HG02885 (cell line): ENCODE measurements at regions not wholly inside any gene's neighbourhood (a gene's known extent, or its start where the extent isn't known, plus 50 kb on each side); places are given as distances from the start of the nearest gene placed in this dataset.

Experiments used
- ATAC-seq: cut with Tn5 transposase; IDR thresholded peaks from one replicate; pipeline ENCODE4 v1.9.1; 2021; ENCODE audit warnings: mild to moderate bottlenecking; ENCODE audit not compliant: unreplicated experiment, poor library complexity

DNA sequence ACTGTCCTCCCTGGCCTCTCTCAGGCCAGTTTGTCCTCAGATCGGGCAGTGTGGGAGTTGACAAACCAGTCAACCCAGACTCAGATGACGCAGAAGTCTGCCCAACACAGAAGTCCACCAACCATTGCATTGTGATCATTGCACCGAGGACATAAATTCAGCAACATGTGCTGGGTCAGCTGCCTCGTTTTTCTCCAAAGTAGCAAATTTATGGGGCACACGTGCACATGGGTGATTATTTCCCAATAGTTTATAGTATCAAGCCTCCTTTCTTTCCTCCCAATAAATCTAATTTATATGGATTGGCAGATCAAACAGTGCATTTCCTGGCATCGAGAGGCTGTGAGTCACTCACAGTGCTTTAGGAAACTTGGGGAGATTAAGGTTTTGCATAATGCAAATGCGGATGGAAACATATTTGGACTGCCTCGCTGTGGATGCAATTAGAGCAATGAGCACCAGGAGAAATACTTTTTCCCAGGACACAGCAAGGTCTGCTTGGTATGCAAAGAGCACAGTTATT lies 413.7 kb upstream of the SULF2 start:
- no peak for ATAC-seq

DNA sequence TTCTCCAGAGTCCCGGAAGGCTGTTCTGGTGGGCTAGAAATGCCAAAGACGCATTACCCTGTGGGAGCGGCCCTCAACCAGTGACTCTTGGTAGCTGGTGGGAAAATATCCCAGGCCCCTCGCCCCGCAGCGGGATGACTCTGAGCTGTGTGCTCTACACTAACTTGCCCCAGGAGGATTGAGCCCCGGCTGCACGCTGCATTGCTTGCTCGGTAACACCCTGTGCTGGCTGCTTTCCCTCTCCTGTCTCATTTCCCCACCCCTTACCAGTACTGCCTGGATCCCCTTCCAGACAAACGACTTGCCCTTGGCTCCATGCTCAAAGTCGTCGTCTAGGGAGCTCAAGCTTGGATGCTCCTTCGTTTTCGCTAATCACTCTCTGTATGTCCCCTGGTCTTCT lies 411.8 kb upstream of the SULF2 start:
- no peak for ATAC-seq

DNA sequence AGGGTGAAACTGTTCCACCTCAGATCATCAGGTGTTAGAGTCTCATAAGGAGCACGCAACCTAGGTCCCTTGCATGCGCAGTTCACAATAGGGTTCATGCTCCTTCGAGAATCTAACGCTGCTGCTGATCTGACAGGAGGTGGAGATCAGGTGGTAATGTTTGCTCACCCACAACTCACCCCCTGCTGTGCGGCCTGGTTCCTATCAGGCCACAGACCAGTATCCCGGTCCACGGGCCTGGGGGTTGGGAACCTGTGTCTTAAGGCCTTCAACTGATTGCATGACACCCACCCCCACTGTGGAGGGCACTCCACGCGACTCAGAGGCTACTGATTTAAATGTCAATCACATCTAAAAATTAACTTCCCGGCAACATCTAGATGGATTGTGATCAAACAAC lies 411.2 kb upstream of the SULF2 start:
- ATAC-seq: no peak

DNA sequence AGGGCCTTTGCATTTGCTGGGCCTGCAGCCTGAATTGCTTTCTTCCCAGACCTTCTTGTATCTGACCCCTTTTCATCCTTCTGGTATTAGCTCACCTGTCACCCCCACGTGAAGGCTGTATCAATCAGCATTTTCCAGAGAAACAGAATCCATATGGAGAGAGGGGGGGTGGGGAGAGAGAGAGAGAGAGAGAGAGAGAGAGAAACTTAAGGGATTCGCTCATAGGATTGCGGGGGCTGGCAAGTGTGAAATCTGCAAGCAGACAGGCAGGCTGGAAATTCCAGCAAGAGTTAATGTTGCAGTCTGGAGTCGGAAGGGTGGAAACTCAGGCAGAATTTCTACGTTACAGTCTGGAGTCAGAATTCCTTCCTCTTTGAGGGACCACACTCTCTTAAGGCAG lies 410.7 kb upstream of the SULF2 start:
- no peak for ATAC-seq

DNA sequence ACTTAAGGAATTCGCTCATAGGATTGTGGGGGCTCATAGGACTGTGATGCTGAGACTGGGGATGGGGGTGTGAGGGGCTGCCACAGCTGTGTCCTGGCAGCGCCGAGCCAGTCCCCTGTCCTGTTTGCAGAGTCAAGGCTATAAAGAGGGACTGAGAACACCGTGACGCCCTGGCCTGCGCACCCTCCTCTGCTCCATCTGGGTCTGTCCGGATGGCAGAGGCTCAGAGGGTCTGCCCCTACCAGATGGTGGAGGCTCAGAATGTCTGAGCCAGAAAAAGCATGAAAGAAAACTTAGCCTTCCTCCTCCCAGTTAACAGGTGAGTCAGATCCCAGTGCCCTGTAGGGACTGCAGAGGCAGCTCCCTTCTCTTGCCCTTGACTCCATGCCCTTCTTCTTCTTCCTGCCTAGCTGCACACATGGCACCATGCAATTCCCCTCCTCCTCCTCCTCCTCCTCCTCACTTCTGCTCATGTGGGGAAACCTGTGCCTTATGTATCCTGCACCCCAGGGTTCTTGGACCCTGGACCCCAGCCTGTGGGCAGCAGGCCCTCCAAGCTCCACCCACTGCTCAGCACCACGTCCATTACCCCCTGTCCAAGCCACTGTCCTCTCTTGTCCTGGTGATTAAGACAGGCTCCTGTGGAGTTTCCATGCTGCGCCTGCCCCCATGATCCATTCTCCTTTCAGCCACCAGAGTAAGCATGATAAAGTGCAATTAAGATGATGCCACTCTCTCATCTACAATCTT lies 410.0 kb upstream of the SULF2 start:
- ATAC-seq: no peak

DNA sequence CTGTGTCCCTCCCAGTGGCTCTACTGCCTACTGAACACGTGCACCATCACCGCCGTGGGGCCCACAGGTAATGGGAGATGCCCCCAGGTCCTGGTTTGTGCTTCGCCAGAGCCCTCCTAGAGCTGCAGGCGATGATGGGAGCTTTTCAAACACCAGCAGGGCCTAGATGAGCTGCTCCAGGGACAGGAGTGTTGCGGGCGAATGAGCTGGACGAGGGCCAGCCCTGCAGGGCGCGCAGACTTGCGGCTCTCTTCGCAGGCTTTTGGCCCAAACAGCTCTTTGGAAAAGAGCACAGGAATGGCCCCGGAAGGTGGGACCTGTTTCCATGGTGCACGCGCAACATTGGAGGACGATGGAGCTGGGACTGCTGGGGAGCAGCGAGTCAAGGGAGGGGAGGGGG lies 409.3 kb upstream of the SULF2 start:
- ATAC-seq: no peak

DNA sequence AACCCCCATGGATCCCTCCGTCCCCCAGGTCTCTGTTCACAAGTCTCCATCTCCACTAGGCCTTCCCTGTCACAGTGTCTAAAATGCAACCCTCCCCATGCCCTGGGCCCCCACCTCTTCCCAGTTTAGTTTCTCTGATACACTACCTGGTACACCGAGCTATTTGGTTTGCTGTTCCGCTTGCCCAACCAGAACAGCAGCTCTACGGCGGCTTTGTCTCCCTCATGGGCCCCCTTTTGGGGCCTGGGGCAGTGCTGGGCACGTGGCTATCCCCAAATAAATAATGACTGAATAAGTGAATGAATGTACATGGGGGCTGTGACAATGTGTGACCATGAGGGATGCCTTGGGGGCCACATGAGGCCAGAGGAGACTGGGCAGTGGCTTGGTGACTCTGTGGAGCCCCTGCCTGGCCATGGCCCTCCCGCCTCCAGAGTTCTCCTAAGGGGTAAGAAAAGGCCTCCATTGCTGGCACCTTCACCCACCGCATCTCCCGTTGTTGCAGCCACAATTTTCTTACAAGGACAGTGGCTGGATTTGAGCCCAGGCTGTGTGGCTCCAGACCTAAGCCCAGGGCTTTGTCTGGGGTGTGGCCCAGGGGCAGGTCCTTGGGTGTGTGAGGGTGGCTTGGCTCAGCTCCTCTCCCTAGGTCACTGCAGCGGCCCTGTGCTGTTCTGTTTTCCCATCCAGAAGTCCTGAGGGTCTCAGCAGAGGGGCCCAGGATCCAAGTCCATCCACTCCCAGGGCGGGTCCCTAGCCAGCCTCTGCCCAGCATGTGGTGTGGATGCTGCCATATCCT lies 408.5 kb upstream of the SULF2 start:
- no peak for ATAC-seq

DNA sequence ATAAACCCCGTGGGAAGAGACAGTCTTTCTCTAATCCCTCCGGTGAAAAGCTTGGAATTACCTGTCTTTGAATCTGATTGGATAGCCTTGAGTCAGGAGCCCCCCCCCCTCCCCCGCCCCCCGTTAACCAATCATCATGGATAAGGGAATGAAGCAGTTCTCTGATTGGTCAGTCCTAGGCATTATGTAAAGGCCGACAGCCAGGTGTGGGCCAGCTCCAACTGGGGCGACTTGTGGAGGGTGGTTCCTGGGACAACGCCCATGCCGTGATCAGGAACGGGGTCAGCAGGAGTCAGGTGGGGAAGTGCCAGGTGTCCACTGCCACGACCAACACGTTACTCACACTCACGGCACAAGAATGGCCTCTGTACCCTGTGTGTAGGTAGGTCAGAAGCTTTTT lies 406.8 kb upstream of the SULF2 start:
- no peak for ATAC-seq

DNA sequence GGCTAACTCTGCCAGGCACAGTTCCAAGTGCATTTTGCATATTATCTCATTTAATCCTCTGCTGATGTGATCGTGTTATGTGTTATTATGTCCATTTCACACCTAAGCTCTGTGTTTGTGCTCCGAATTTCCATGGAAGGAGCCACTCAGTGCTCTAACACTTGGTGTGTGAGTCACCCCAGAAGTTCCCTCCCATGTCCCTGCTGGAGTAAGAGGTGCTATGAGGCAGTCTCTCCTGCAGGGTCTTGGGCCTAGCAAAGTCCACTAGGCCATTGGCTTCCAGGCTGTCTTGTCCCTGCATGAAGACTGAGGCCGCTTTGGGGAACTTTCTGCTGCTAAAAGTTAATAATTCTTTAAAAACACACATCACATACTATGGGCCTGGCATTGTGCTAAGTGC lies 405.9 kb upstream of the SULF2 start:
- ATAC-seq: no peak

DNA sequence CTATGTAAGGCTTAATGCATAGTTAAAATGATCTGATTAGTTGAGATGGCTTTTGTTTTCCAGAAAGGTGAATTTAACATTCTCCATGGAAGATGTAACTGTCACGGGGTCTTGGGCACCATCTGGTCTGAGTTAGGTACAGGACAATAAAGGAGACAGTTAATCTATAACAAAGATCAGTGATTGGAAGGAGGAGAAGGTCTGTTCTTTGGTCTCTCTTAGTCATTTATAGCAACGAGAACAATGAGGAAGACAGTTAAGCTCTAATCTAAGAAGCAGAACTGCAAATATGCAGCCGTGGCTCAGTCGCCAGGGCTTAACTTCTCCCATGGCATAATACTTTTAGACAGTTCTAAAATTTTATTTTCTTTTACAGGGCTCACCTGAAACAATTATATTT lies 405.5 kb upstream of the SULF2 start:
- ATAC-seq: no peak

DNA sequence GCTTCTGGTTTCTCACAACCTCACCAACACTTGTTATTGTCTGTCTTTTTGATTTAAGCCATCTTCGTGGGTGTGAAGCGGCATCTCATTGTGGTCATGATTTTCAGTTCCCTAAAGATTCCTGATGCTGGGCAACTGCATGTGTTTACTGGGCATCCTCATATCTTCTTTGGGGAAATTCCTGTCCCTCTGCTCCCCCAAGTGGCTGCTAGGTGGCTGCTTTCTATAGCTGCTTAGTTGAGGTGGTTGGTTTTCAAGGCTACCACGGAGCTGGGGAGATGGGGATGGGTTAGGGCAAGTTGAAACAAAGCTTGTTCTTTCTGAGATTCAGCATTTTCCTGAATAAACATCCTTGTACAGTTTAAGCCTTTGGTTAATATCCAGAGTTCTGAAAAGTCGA lies 403.9 kb upstream of the SULF2 start:
- ATAC-seq: no peak

DNA sequence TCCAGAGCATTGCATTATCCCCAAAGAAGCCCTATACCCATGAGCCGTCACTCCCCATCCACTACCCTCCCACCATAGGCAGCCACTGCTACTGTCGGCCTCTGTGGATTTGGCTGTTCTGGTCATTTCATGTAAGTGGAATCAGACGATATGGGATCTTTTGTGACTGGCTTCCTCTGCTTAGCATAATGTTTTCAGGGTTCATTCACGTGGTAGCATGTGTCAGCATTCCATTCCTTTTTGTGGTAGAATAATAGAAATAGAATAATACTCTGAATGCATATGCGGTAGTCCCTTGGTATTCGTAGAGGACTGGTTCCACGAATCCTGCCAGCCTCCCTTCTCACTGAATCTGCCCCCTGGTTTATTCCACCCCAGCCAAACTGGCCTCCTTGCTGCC lies 402.6 kb upstream of the SULF2 start:
- ATAC-seq: no peak

DNA sequence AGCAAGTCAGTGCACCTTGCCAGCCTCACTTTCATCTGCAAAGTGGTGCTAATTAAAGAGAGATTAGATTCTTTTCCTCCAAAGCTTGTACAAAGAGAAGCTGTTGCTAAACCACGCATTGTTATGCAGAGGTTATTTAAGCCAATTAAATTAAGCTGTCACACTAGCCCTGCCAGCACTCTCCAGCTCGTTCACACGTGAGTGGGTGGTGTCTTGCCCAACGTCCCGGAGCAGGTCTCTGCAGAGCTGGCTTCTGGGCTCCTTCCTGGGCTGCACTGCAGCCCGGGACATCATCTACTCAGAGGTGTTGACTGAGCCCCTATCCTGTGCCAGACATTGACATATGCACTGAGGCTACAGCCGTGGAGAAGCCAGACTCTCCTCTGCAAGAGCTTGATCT lies 401.6 kb upstream of the SULF2 start:
- ATAC-seq: no peak

DNA sequence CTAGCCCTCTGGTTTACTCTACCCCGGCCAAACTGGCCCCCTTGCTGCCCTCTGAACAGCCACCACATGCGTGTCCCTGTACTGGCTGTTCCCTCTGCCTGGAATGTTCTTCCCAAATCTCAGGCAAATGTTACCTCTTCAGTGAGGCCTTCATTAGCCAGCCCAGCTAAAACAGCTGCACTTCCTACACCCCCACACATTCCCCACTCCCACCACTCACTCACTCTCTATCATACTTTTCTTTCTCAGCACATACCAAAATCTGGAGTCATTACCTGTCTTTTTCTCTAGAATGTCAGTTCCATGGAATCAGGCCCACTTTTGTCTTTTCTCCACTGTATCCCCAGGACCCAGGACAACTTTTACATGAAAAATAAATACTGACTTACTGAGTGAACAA lies 401.2 kb upstream of the SULF2 start:
- no peak for ATAC-seq

DNA sequence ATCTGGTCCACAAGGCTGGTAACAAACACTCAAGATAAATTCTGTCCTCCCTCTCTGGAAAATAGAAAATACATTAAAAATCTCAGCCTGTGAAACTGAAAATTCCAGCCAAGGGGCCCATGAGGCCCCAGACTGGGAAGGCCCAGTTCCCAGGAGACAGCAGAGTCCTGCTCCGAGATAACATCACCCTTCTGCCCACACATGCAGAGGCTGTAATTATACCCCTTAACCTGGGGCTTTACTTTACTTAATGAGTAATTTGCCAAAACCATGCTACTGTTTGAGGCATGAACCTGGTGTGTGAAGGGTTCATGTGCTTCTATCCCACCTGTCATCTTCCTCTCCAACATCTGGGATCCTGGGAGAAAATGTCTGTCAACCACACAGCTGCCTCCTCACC lies 398.9 kb upstream of the SULF2 start:
- ATAC-seq: no peak

DNA sequence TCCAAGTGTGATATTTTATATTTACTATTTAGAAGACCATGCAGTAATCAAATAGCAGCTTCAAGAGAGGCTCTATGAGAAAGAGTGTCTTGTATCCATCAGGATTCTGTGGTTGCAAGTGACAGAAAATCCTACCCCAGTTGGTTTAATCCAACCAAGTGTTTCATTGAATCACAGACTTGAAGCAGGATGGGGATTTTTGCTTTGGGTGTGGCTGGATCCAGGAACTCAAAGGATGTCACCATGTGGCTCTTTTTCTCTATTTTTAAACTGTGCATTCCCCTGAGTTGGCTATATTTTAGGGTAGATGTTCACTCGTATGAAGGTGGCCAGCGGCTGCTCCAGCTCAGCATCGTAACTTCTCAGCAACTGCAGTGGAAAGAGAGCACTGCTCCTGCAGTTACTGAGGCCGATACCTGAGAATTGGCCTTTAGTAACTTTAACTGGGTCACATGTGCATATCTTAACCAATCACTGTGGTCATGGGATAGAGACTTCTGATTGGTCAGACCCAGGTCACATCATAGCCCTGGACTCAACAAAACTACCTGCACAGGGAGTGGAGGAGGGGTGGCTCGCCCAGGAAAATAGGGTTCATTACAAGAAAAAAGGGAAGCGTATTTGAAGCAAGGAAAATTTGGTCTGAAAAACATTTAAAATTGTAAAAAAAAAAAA lies 396.1 kb upstream of the SULF2 start:
- no peak for ATAC-seq

DNA sequence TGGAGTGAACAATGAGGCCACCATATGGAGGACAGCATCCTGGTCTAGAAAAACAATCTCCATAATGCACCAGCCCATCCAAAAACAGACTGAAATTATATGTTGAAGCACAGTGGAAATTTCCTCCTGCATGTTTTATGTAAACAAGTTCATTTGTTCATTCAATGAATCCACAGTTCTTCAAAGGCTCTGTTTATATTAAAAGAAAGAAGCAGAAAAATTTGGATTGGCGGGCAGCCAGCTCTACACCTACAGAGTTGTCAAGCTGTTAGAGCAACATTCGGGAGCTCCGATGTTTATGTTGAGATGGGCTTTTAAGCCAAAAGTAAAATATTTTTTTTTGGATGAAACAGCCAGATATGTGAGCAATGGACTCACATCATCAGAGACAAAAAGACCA lies 395.3 kb upstream of the SULF2 start:
- ATAC-seq: no peak

DNA sequence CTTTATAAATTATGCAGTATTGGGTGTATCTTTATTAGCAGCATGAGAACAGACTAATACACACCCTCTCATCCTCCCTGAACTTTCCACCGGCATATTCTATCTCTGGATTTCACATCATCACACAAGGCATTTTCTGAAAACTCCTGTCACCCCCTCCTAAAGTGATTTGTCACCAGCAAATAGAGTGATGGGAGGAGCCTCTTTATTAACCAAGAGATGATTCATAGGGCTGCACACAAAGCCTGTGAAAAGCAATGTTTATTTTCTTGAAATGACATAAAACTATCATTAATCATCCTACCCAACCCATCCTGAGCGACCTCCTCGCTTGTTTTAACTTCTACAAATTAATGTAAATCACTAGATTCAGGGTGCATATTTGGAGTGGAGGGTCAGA lies 394.7 kb upstream of the SULF2 start:
- no peak for ATAC-seq

DNA sequence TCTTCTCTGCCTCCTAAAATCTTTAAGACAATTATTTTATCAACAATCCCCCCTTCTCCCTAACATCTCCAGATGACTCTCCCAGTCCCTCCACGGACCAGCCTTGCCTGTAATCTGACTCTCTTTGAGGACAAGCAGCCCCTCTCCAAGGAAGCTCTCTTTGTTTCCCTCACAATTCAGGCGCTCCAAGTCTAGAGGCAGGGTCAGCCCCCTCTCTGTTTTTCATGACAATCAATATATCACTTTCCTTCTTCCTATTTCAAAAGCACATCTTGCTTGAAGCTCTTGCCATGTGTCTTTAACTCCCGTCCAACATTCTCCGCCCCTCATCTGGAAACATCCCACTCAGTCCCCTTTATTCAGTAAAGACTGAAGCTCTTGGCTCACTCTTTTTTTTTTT lies 393.4 kb upstream of the SULF2 start:
- no peak for ATAC-seq

DNA sequence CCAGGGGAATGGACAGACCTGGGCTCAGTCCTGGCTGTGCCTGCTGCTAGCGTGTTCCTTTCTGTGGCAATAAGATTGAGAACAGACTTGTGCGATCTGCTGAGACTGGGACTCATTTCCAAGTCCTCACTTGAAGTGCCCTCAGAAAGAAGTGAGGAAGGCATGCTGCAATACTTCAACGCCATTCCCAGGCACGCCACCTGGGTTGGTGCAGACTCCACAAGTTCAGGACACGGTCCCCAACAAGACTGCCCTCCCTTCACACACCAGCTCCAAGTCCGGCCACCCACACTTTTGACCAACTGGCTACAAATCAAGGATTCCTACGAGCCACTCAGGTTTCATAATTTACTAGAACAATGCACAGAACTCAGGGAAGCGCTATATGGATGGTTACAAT lies 391.8 kb upstream of the SULF2 start:
- ATAC-seq: no peak

DNA sequence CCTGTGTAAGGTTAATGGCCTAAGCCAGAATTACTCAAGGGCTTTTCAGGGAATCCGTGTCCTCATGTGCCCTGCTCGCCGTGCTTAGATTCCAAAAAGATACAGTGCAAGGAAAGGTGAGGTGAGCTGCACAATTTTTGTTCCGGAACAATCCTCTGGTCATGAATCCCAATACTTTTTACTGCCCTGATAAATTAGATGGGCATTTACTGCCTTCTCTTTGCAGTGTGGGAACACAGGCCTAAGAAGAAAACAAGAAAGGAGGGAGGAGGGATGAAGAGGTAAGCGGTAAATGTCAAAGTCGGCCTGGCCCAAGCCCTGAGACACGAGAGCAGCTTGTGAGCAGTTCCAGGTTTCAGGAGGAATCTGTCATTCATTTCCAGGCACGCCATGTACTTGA lies 390.9 kb upstream of the SULF2 start:
- no peak for ATAC-seq
